ENCODE measurements at regions not wholly inside any gene's neighbourhood (a gene's known extent, or its start where the extent isn't known, plus 50 kb on each side); places are given as distances from the start of the nearest gene placed in this dataset.

GRCh38 chr2:37809525-37809924 is 115.6 kb upstream of the RMDN2 start:
- DNase-seq (ENCODE audit: low read depth) = no peak

GRCh38 chr2:37809931-37810570 is 115.0 kb upstream of the RMDN2 start:
- no peak for DNase-seq (ENCODE audit: low read depth)

- DNase-seq (ENCODE audit: low read depth) = no peak
Observed at GRCh38 chr2:37812414-37812813, 112.7 kb upstream of the RMDN2 start.

GRCh38 chr2:37812941-37813730 is 112.0 kb upstream of the RMDN2 start:
- DNase-seq (ENCODE audit: low read depth) = no peak

GRCh38 chr2:37816036-37816435 is 109.1 kb upstream of the RMDN2 start:
- no peak for DNase-seq (ENCODE audit: low read depth)

- no peak for DNase-seq (ENCODE audit: low read depth)
Observed at GRCh38 chr2:37816686-37817085, 108.4 kb upstream of the RMDN2 start.

- DNase-seq (ENCODE audit: low read depth) = peak; percentile 91
Observed at GRCh38 chr2:37819186-37819585, 105.9 kb upstream of the RMDN2 start.

- no peak for DNase-seq (ENCODE audit: low read depth)
Observed at GRCh38 chr2:37820471-37820986, 104.6 kb upstream of the RMDN2 start.

GRCh38 chr2:37825586-37825985 is 99.5 kb upstream of the RMDN2 start:
- DNase-seq (ENCODE audit: low read depth) = no peak

GRCh38 chr2:37826611-37827010 is 98.5 kb upstream of the RMDN2 start:
- no peak for DNase-seq (ENCODE audit: low read depth)

GRCh38 chr2:37827455-37827854 is 97.6 kb upstream of the RMDN2 start:
- no peak for DNase-seq (ENCODE audit: low read depth)

- no peak for DNase-seq (ENCODE audit: low read depth)
Observed at GRCh38 chr2:37827911-37828511, 97.1 kb upstream of the RMDN2 start.

GRCh38 chr2:37829202-37829601 is 95.9 kb upstream of the RMDN2 start:
- DNase-seq (ENCODE audit: low read depth) = peak; percentile 98

- DNase-seq (ENCODE audit: low read depth) = no peak
Observed at GRCh38 chr2:37829616-37830395, 95.3 kb upstream of the RMDN2 start.

- no peak for DNase-seq (ENCODE audit: low read depth)
Observed at GRCh38 chr2:37830636-37831035, 94.5 kb upstream of the RMDN2 start.

- no peak for DNase-seq (ENCODE audit: low read depth)
Observed at GRCh38 chr2:37831081-37831780, 93.9 kb upstream of the RMDN2 start.

GRCh38 chr2:37832590-37833197 is 92.4 kb upstream of the RMDN2 start:
- peak; percentile 78 for DNase-seq (ENCODE audit: low read depth)

GRCh38 chr2:37833423-37833822 is 91.7 kb upstream of the RMDN2 start:
- no peak for DNase-seq (ENCODE audit: low read depth)

- DNase-seq (ENCODE audit: low read depth) = no peak
Observed at GRCh38 chr2:37836270-37836669, 88.8 kb upstream of the RMDN2 start.

GRCh38 chr2:37836711-37837110 is 88.4 kb upstream of the RMDN2 start:
- no peak for DNase-seq (ENCODE audit: low read depth)

GRCh38 chr2:37837628-37838328 is 87.3 kb upstream of the RMDN2 start:
- no peak for DNase-seq (ENCODE audit: low read depth)

Data from GM04504 (cell line).